ENCODE measurements at regions not wholly inside any gene's neighbourhood (a gene's known extent, or its start where the extent isn't known, plus 50 kb on each side); places are given as distances from the start of the nearest gene placed in this dataset.

GRCh38 chr6:19041906-19042305 lies 654.8 kb downstream of the RNF144B start:
- TF ChIP-seq RFX5 (IDR thresholded peaks at IDR 0.05; ENCODE audit: low read depth, low read length), result no peak
- TF ChIP-seq POLR2A (IDR thresholded peaks at IDR 0.05; ENCODE audit: low read depth, low read length), result no peak
- TF ChIP-seq FOS (IDR thresholded peaks at IDR 0.05; ENCODE audit: low read depth, low read length), result no peak
- TF ChIP-seq, protein P1, sequence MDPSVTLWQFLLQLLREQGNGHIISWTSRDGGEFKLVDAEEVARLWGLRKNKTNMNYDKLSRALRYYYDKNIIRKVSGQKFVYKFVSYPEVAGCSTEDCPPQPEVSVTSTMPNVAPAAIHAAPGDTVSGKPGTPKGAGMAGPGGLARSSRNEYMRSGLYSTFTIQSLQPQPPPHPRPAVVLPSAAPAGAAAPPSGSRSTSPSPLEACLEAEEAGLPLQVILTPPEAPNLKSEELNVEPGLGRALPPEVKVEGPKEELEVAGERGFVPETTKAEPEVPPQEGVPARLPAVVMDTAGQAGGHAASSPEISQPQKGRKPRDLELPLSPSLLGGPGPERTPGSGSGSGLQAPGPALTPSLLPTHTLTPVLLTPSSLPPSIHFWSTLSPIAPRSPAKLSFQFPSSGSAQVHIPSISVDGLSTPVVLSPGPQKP (IDR thresholded peaks at IDR 0.05; ENCODE audit: borderline replicate concordance, low read depth, low read length), result no peak
- no peak for TF ChIP-seq MXI1 (IDR thresholded peaks at IDR 0.05; ENCODE audit: borderline replicate concordance, low read depth, low read length)
- TF ChIP-seq, protein P2, sequence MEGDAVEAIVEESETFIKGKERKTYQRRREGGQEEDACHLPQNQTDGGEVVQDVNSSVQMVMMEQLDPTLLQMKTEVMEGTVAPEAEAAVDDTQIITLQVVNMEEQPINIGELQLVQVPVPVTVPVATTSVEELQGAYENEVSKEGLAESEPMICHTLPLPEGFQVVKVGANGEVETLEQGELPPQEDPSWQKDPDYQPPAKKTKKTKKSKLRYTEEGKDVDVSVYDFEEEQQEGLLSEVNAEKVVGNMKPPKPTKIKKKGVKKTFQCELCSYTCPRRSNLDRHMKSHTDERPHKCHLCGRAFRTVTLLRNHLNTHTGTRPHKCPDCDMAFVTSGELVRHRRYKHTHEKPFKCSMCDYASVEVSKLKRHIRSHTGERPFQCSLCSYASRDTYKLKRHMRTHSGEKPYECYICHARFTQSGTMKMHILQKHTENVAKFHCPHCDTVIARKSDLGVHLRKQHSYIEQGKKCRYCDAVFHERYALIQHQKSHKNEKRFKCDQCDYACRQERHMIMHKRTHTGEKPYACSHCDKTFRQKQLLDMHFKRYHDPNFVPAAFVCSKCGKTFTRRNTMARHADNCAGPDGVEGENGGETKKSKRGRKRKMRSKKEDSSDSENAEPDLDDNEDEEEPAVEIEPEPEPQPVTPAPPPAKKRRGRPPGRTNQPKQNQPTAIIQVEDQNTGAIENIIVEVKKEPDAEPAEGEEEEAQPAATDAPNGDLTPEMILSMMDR (conservative IDR thresholded peaks at IDR 0.05; ENCODE audit: low read depth, low read length), result no peak
- no peak for TF ChIP-seq USF2 (IDR thresholded peaks at IDR 0.05; ENCODE audit: low read depth, low read length)
- no peak for TF ChIP-seq RCOR1 (IDR thresholded peaks at IDR 0.05; ENCODE audit: insufficient replicate concordance, low read length)
- TF ChIP-seq RAD21 (IDR thresholded peaks at IDR 0.05; ENCODE audit: low read length), result no peak
- TF ChIP-seq NFE2L2 (IDR thresholded peaks at IDR 0.05; ENCODE audit: low read depth, low read length), result no peak
- TF ChIP-seq BHLHE40 (IDR thresholded peaks at IDR 0.05; ENCODE audit: low read depth, low read length), result no peak
- no peak for TF ChIP-seq MAZ (IDR thresholded peaks at IDR 0.05; ENCODE audit: borderline replicate concordance, low read depth, low read length)
- no peak for TF ChIP-seq CEBPB (IDR thresholded peaks at IDR 0.05; ENCODE audit: low read depth, low read length)
- ChIA-PET CTCF (no interaction called here), POLR2A (ENCODE audit: unreplicated experiment) (no interaction called here)
- in situ Hi-C loops (cut with MboI; ENCODE audit: low sequenced_read_pairs) (no loop called here), intact Hi-C loops (cut with micrococcal nuclease) (no loop called here), dilution Hi-C loops (cut with HindIII; ENCODE audit: low sequenced_read_pairs, unreplicated experiment) (no loop called here)
- Histone ChIP-seq H2BK20ac (ENCODE audit: low read depth, low read length) (no peak overlapping the region), H3K4me3 (ENCODE audit: insufficient read depth, low read depth, low read length) (no peak overlapping the region), H2AK5ac (ENCODE audit: low read depth, low read length) (no peak overlapping the region), H2BK120ac (ENCODE audit: low read depth, low read length) (no peak overlapping the region), H3K56ac (ENCODE audit: extremely low read depth, insufficient read depth, low read length) (no peak overlapping the region), H3K36me3 (ENCODE audit: control insufficient read depth, insufficient read depth, low read length) (no peaks in the 10 kb centered on the region), H4K5ac (ENCODE audit: low read depth, low read length) (no peak overlapping the region), H3K9me1 (ENCODE audit: insufficient read depth, low read length) (no peaks in the 10 kb centered on the region), H4K91ac (ENCODE audit: insufficient read depth, low read depth, low read length) (no peak overlapping the region), H3K4me2 (ENCODE audit: low read depth, low read length) (no peak overlapping the region), H3K27ac (ENCODE audit: insufficient read depth, low read length) (no peak overlapping the region), H3K4ac (ENCODE audit: low read depth, low read length) (no peak overlapping the region), H3K9me3 (ENCODE audit: control insufficient read depth, insufficient read depth, low read length) (0 out of 2 replicates have a peak, but pooled peaks cover 2% of the 10 kb centered on the region), H3K14ac (replicated peaks; ENCODE audit: low read depth, low read length) (no peak overlapping the region), H3K18ac (ENCODE audit: low read depth, low read length) (no peak overlapping the region), H3K79me1 (ENCODE audit: low read depth in 1 of 2, low read length in 2 of 2) (no peaks in the 10 kb centered on the region), H3K23ac (ENCODE audit: low read depth, low read length) (no peak overlapping the region), H4K8ac (ENCODE audit: low read depth in 2 of 2, low read length in 2 of 2) (no peak overlapping the region), H2AFZ (replicated peaks; ENCODE audit: low read length, poor library complexity) (no peak overlapping the region), H3K4me1 (ENCODE audit: control insufficient read depth, insufficient read depth, low read length) (no peaks in the 10 kb centered on the region), H2BK5ac (ENCODE audit: low read depth, low read length, poor library complexity, severe bottlenecking) (no peak overlapping the region), H2AK9ac (replicated peaks; ENCODE audit: low read depth, low read length, poor library complexity) (no peak overlapping the region), H2BK15ac (ENCODE audit: low read depth, low read length) (no peak overlapping the region), H3K27me3 (ENCODE audit: control insufficient read depth, insufficient read depth, low read length) (no peaks in the 10 kb centered on the region), H3K9ac (ENCODE audit: low read depth, low read length) (no peak overlapping the region), H4K20me1 (ENCODE audit: insufficient read depth, low read length) (no peaks in the 10 kb centered on the region)
- no TSS peak for BruUV-seq (replicated peaks)
- DNase-seq (no peak), ATAC-seq (ENCODE audit: low read depth) (no peak)
- whole genome bisulfite sequencing, 2 experiments (ENCODE audit: extremely low coverage in 2 of 2, insufficient read length in 1 of 2), result no CpG with 5 or more reads among the region's 6 CpGs

Measured in IMR-90 (cell line).